B cell (primary cell): ENCODE measurements at regions not wholly inside any gene's neighbourhood (a gene's known extent, or its start where the extent isn't known, plus 50 kb on each side); places are given as distances from the start of the nearest gene placed in this dataset.

Experiments used
- ATAC-seq: fragments of 200-7000 bp; cut with Tn5 transposase; one replicate; pipeline ENCODE4 v1.10.0; 2021; ENCODE audit warnings: low read depth, mild to moderate bottlenecking, moderate number of reproducible peaks, moderate library complexity
- CTCF ChIA-PET: fragments of 350-600 bp; sonication (Branson Sonifier 250); formaldehyde crosslinking; loops from one replicate; lab custom pipeline; 2021; ENCODE audit warnings: antibody characterized with exemption, inconsistent platforms; lab: Charles Lee
- POLR2A ChIA-PET: fragments of 350-600 bp; sonication (Branson Sonifier 250); formaldehyde crosslinking; loops from one replicate; lab custom pipeline; 2021; ENCODE audit warnings: antibody characterized with exemption; lab: Charles Lee
- DNase-seq: peaks from one replicate; pipeline ENCODE4 v3.0.0; 2013
- H2AFZ ChIP-seq: 2 replicates; pipeline ENCODE4 v1.6.1; 2012; ENCODE audit warnings: mild to moderate bottlenecking, low read depth, low read length; ENCODE audit not compliant: insufficient read depth, poor library complexity, severe bottlenecking
- H3K27ac ChIP-seq, 2 donors: 1 replicate in 1 of 2; 2 replicates in 1 of 2; pipeline ENCODE4 v1.5.1; 2012 to 2013; ENCODE audit warnings: low read length in 2 of 2, mild to moderate bottlenecking in 2 of 2, moderate library complexity in 1 of 2
- H3K27me3 ChIP-seq, 4 experiments: fragments of 200-600 bp in 1 of 4; sonication (generic) in 1 of 4; replicated peaks in 1 of 4; 1 replicate in 2 of 4; 2 replicates in 2 of 4; pipeline versions ENCODE4 v1.6.1 to v1.7.0; 2013 to 2016; ENCODE audit warnings: low read length in 3 of 4, mild to moderate bottlenecking in 2 of 4, mixed read lengths in 1 of 4, moderate library complexity in 1 of 4; ENCODE audit not compliant: insufficient read depth in 4 of 4, control insufficient read depth in 3 of 4; ENCODE audit errors: control extremely low read depth in 1 of 4
- H3K36me3 ChIP-seq, 2 experiments: replicated peaks in 1 of 2; 1 replicate in 1 of 2; 2 replicates in 1 of 2; pipeline versions ENCODE4 v1.6.1 to v1.7.1; 2013; ENCODE audit warnings: low read length in 1 of 2; ENCODE audit not compliant: insufficient read depth in 2 of 2, control insufficient read depth in 1 of 2; ENCODE audit errors: control extremely low read depth in 1 of 2, extremely low read depth in 1 of 2
- H3K4me1 ChIP-seq, 2 donors: fragments of 200-600 bp in 1 of 2; sonication (generic) in 1 of 2; 1 replicate in 1 of 2; 2 replicates in 1 of 2; pipeline versions ENCODE4 v1.5.1 to v1.6.1; 2013 to 2017; ENCODE audit warnings: low read length in 2 of 2; ENCODE audit not compliant: control insufficient read depth in 2 of 2, insufficient read depth in 2 of 2
- H3K4me2 ChIP-seq: replicated peaks from 2 replicates; pipeline ENCODE3; 2012; ENCODE audit warnings: mild to moderate bottlenecking, low read depth, low read length; ENCODE audit not compliant: poor library complexity, severe bottlenecking
- H3K4me3 ChIP-seq, 5 experiments: fragments of 200-600 bp in 1 of 5; sonication (generic) in 1 of 5; 1 replicate in 3 of 5; 2 replicates in 2 of 5; pipeline versions ENCODE4 v1.5.1 to v1.7.0; 2011 to 2016; ENCODE audit warnings: low read length in 4 of 5, mild to moderate bottlenecking in 4 of 5, low read depth in 2 of 5, control low read depth in 1 of 5, moderate library complexity in 1 of 5; ENCODE audit not compliant: insufficient read depth in 1 of 5; ENCODE audit errors: control extremely low read depth in 1 of 5, extremely low read depth in 1 of 5
- H3K79me2 ChIP-seq: fragments of 200-600 bp; sonication (generic); one replicate; pipeline ENCODE4 v1.6.0; 2016; ENCODE audit warnings: low read length; ENCODE audit not compliant: control insufficient read depth, insufficient read depth
- H3K9ac ChIP-seq: fragments of 200-600 bp; sonication (generic); 2 replicates; pipeline ENCODE4 v1.6.1; 2017; ENCODE audit warnings: mild to moderate bottlenecking, low read length, moderate library complexity
- H3K9me3 ChIP-seq, 3 donors: one replicate each; pipeline versions ENCODE4 v1.6.1 to v1.7.1; 2013; ENCODE audit warnings: low read length in 2 of 3; ENCODE audit not compliant: control insufficient read depth in 2 of 3, insufficient read depth in 1 of 3; ENCODE audit errors: control extremely low read depth in 1 of 3
- H4K20me1 ChIP-seq: 2 replicates; pipeline ENCODE4 v1.6.0; 2012; ENCODE audit warnings: mild to moderate bottlenecking, low read length; ENCODE audit not compliant: insufficient read depth, control insufficient read depth, poor library complexity, severe bottlenecking
- H3K27ac Mint-ChIP-seq: one replicate; pipeline ENCODE4 v1.8.0; 2021; ENCODE audit warnings: mixed read lengths
- H3K27me3 Mint-ChIP-seq: one replicate; pipeline ENCODE4 v1.8.0; 2021; ENCODE audit warnings: mixed read lengths
- H3K4me1 Mint-ChIP-seq: one replicate; pipeline ENCODE4 v1.8.0; 2021; ENCODE audit warnings: mixed read lengths
- H3K4me3 Mint-ChIP-seq: one replicate; pipeline ENCODE4 v1.8.0; 2021; ENCODE audit warnings: mixed read lengths
- H3K9me3 Mint-ChIP-seq: one replicate; pipeline ENCODE4 v1.8.0; 2022; ENCODE audit warnings: mixed read lengths; ENCODE audit not compliant: insufficient read depth
- EZH2 ChIP-seq: IDR thresholded peaks from 2 replicates; pipeline ENCODE4 v1.6.1; 2012; ENCODE audit warnings: borderline replicate concordance, low read depth, mild to moderate bottlenecking, moderate library complexity, low read length; ENCODE audit not compliant: insufficient read depth, poor library complexity, severe bottlenecking
- WGBS: methylation state at CpG from one replicate; pipeline ENCODE4 v1.1.5; 2013; ENCODE audit warnings: missing lambda C conversion rate; ENCODE audit not compliant: insufficient coverage; 5-methylcytosine and 5-hydroxymethylcytosine counted together
- intact Hi-C: fragments of 100-400 bp; cut with micrococcal nuclease; formaldehyde crosslinking; loops from one replicate; pipeline ENCODE4 v1.10.0; 2022
- TF ChIP-seq, protein P1 (sequence below): fragments of 200-600 bp; IDR thresholded peaks from one replicate; pipeline ENCODE4 v1.8.0; 2022; ENCODE audit warnings: antibody characterized with exemption, mild to moderate bottlenecking

GRCh38 chr3:132781922-132782321 is 59.7 kb upstream of the NPHP3 start:
- peaks cover 11% of the 10 kb centered on the region for H3K27me3 Mint-ChIP-seq
- Histone ChIP-seq H3K9me3 (no peaks in the 10 kb centered on the region), H2AFZ (no peak overlapping the region), H3K79me2 (no peaks in the 10 kb centered on the region), H4K20me1 (no peaks in the 10 kb centered on the region), H3K36me3 (no peaks in the 10 kb centered on the region), H3K4me1 (no peaks in the 10 kb centered on the region), H3K9ac (no peak overlapping the region), H3K27me3 (peaks cover 0 to 2% (median 0%) of the 10 kb centered on the region in 4 experiments), H3K4me2 (no peak overlapping the region), H3K27ac (no peak overlapping the region), H3K4me3 (no peak overlapping the region)
- WGBS, result no CpG with 5 or more reads among the region's 1 CpG
- H3K9me3 Mint-ChIP-seq, result no peaks in the 10 kb centered on the region
- ATAC-seq, result no peak
- no peak overlapping the region for H3K4me3 Mint-ChIP-seq
- intact Hi-C loops, result no loop called here
- no peak overlapping the region for H3K27ac Mint-ChIP-seq
- CTCF ChIA-PET, result no interaction called here
- TF ChIP-seq, protein P1, sequence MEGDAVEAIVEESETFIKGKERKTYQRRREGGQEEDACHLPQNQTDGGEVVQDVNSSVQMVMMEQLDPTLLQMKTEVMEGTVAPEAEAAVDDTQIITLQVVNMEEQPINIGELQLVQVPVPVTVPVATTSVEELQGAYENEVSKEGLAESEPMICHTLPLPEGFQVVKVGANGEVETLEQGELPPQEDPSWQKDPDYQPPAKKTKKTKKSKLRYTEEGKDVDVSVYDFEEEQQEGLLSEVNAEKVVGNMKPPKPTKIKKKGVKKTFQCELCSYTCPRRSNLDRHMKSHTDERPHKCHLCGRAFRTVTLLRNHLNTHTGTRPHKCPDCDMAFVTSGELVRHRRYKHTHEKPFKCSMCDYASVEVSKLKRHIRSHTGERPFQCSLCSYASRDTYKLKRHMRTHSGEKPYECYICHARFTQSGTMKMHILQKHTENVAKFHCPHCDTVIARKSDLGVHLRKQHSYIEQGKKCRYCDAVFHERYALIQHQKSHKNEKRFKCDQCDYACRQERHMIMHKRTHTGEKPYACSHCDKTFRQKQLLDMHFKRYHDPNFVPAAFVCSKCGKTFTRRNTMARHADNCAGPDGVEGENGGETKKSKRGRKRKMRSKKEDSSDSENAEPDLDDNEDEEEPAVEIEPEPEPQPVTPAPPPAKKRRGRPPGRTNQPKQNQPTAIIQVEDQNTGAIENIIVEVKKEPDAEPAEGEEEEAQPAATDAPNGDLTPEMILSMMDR, result no peak
- no peak for TF ChIP-seq EZH2
- POLR2A ChIA-PET, result no interaction called here
- no peak for DNase-seq
- H3K4me1 Mint-ChIP-seq, result no peaks in the 10 kb centered on the region

- Histone ChIP-seq H2AFZ (no peak overlapping the region), H3K79me2 (no peaks in the 10 kb centered on the region), H3K4me1 (no peaks in the 10 kb centered on the region), H3K27ac (no peak overlapping the region), H3K27me3 (no peaks in the 10 kb centered on the region), H4K20me1 (no peaks in the 10 kb centered on the region), H3K9me3 (no peaks in the 10 kb centered on the region), H3K36me3 (no peaks in the 10 kb centered on the region), H3K4me2 (no peak overlapping the region), H3K9ac (no peak overlapping the region), H3K4me3 (no peak overlapping the region)
- H3K4me1 Mint-ChIP-seq, result no peaks in the 10 kb centered on the region
- WGBS, result no CpG with 5 or more reads among the region's 3 CpGs
- intact Hi-C loops, result no loop called here
- TF ChIP-seq, protein P1, result no peak
- no peak for TF ChIP-seq EZH2
- H3K27me3 Mint-ChIP-seq, result peaks cover 6% of the 10 kb centered on the region
- CTCF ChIA-PET, result no interaction called here
- H3K27ac Mint-ChIP-seq, result no peak overlapping the region
- DNase-seq (no peak), ATAC-seq (no peak)
- POLR2A ChIA-PET, result no interaction called here
- no peaks in the 10 kb centered on the region for H3K9me3 Mint-ChIP-seq
- no peak overlapping the region for H3K4me3 Mint-ChIP-seq
Observed at GRCh38 chr3:132777171-132777570, 55.0 kb upstream of the NPHP3 start.
